GM12878 (cell line): ENCODE measurements at regions not wholly inside any gene's neighbourhood (a gene's known extent, or its start where the extent isn't known, plus 50 kb on each side); places are given as distances from the start of the nearest gene placed in this dataset.

Source experiments
- ATAC-seq: fragments of 200-7000 bp; cut with Tn5 transposase; 3 replicates; pipeline ENCODE4 v1.9.1; 2020; ENCODE audit warnings: mild to moderate bottlenecking, moderate library complexity
- BruUV-seq: library from RNA; stranded (reverse); fragments of 400-500 nt; replicated peaks from 2 replicates; lab custom pipeline; 2021; lab: Mats Ljungman, UMichigan
- CTCF ChIA-PET: fragments of 300-600 bp; sonication (Branson Sonifier 250); formaldehyde crosslinking; extraction: SDS; loops from one replicate; lab custom pipeline; 2021; ENCODE audit warnings: inconsistent platforms; lab: Yijun Ruan, JAX
- POLR2A ChIA-PET: fragments of 350-600 bp; formaldehyde crosslinking; extraction: SDS; loops from one replicate; lab custom pipeline; 2021; ENCODE audit warnings: inconsistent platforms; lab: Charles Lee
- RAD21 ChIA-PET: fragments of 300-600 bp; sonication (Branson Sonifier 250); formaldehyde crosslinking; loops from one replicate; lab custom pipeline; 2023; ENCODE audit warnings: antibody characterized with exemption; ENCODE audit not compliant: unreplicated experiment; lab: Charles Lee
- SMC1A ChIA-PET: fragments of 300-600 bp; sonication (Branson Sonifier 250); formaldehyde crosslinking; loops from one replicate; lab custom pipeline; 2023; ENCODE audit not compliant: unreplicated experiment, uncharacterized antibody; lab: Charles Lee
- DNase-seq: peaks from one replicate; pipeline ENCODE4 v3.0.0-alpha.2; 2011; ENCODE audit warnings: low read depth, low spot score
- FAIRE-seq: peaks from 3 replicates; lab custom pipeline; 2011; peaks lifted over from hg19 to GRCh38; lab: Jason Lieb, UNC
- H2AFZ ChIP-seq: 2 replicates; pipeline ENCODE4 v1.6.0; 2011; ENCODE audit warnings: low read depth, low read length, control low read depth; ENCODE audit not compliant: control insufficient read depth
- H3K27ac ChIP-seq: 2 replicates; pipeline ENCODE4 v1.5.1; 2011; ENCODE audit warnings: control low read depth; ENCODE audit not compliant: control insufficient read depth, insufficient read depth
- H3K27me3 ChIP-seq, 2 experiments: replicated peaks in 1 of 2; 2 replicates each; pipeline versions ENCODE4 v1.6.0 to v1.6.1; 2011; ENCODE audit warnings: low read length in 1 of 2; ENCODE audit not compliant: control insufficient read depth in 2 of 2, insufficient read depth in 2 of 2
- H3K36me3 ChIP-seq, 2 experiments: 2 replicates each; pipeline ENCODE4 v1.5.1; 2011; ENCODE audit warnings: low read length in 1 of 2; ENCODE audit not compliant: control insufficient read depth in 2 of 2, insufficient read depth in 2 of 2
- H3K4me1 ChIP-seq: 2 replicates; pipeline ENCODE4 v1.6.1; 2011; ENCODE audit warnings: mild to moderate bottlenecking, low read length, moderate library complexity, mixed read lengths; ENCODE audit not compliant: control insufficient read depth, insufficient read depth
- H3K4me2 ChIP-seq: 2 replicates; pipeline ENCODE4 v1.6.0; 2011; ENCODE audit warnings: control low read depth; ENCODE audit not compliant: control insufficient read depth, insufficient read depth
- H3K4me3 ChIP-seq: fragments of 200-600 bp; sonication (generic); 2 replicates; pipeline ENCODE4 v1.5.1; 2016
- H3K79me2 ChIP-seq: 2 replicates; pipeline ENCODE4 v1.6.0; 2011; ENCODE audit warnings: low read length; ENCODE audit not compliant: control insufficient read depth, insufficient read depth
- H3K9ac ChIP-seq: 2 replicates; pipeline ENCODE4 v1.8.0; 2011; ENCODE audit warnings: low read length, control low read depth, mixed read lengths; ENCODE audit not compliant: control insufficient read depth, insufficient read depth
- H3K9me3 ChIP-seq: replicated peaks from 3 replicates; pipeline ENCODE4 v1.5.1; 2011; ENCODE audit warnings: mild to moderate bottlenecking, low read length; ENCODE audit not compliant: control insufficient read depth, insufficient read depth
- H4K20me1 ChIP-seq: 2 replicates; pipeline ENCODE4 v1.6.0; 2011; ENCODE audit not compliant: control insufficient read depth, insufficient read depth
- ATF7 ChIP-seq: fragments of 450-650 bp; IDR thresholded peaks from 2 replicates; pipeline ENCODE4 v1.6.1; 2016; ENCODE audit warnings: low read depth, mild to moderate bottlenecking
- CBX3 ChIP-seq: fragments of 200-600 bp; sonication (generic); IDR thresholded peaks from 2 replicates; pipeline ENCODE4 v1.6.1; 2016; ENCODE audit warnings: low read depth, borderline replicate concordance
- CREM ChIP-seq: IDR thresholded peaks from 2 replicates; pipeline ENCODE4 v1.6.1; 2014; ENCODE audit warnings: antibody characterized with exemption, low read depth
- GABPA ChIP-seq: IDR thresholded peaks from 2 replicates; pipeline ENCODE4 v1.6.1; 2014; ENCODE audit warnings: antibody characterized with exemption, low read depth, mild to moderate bottlenecking, inconsistent platforms
- IRF4 ChIP-seq: IDR thresholded peaks from 2 replicates; pipeline ENCODE4 v1.6.1; 2011; ENCODE audit warnings: low read depth, low read length
- KLF5 ChIP-seq: fragments of 450-650 bp; IDR thresholded peaks from 2 replicates; pipeline ENCODE4 v1.6.1; 2014; ENCODE audit warnings: mild to moderate bottlenecking; ENCODE audit not compliant: partially characterized antibody
- NBN ChIP-seq: fragments of 450-650 bp; IDR thresholded peaks from 2 replicates; pipeline ENCODE4 v1.6.1; 2016
- NRF1 ChIP-seq: conservative IDR thresholded peaks from 2 replicates; pipeline ENCODE4 v1.6.1; 2011; ENCODE audit warnings: mild to moderate bottlenecking, low read depth, low read length, improper control_type of control experiment
- PAX8 ChIP-seq: fragments of 450-650 bp; IDR thresholded peaks from 2 replicates; pipeline ENCODE4 v1.6.1; 2017; ENCODE audit warnings: mild to moderate bottlenecking, moderate library complexity
- PML ChIP-seq: IDR thresholded peaks from 2 replicates; pipeline ENCODE4 v1.6.1; 2012; ENCODE audit warnings: low read length, inconsistent platforms
- POLR2A ChIP-seq: IDR thresholded peaks from 2 replicates; pipeline ENCODE4 v1.6.1; 2011; ENCODE audit warnings: low read depth, mild to moderate bottlenecking, low read length
- POLR2AphosphoS5 ChIP-seq: IDR thresholded peaks from 2 replicates; pipeline ENCODE4 v1.6.1; 2011; ENCODE audit warnings: mild to moderate bottlenecking, low read length, inconsistent platforms
- TCF12 ChIP-seq: IDR thresholded peaks from 2 replicates; pipeline ENCODE4 v1.6.1; 2011; ENCODE audit warnings: low read depth, mild to moderate bottlenecking, low read length
- WRNIP1 ChIP-seq: IDR thresholded peaks from 2 replicates; pipeline ENCODE4 v1.6.1; 2011; ENCODE audit warnings: low read depth, low read length, improper control_type of control experiment, borderline replicate concordance
- WGBS: methylation state at CpG from one replicate; pipeline ENCODE4 v1.1.6; 2016; ENCODE audit warnings: low lambda C conversion rate; ENCODE audit not compliant: insufficient replicate concordance, insufficient coverage; ENCODE audit errors: missing lambda C conversion rate; 5-methylcytosine and 5-hydroxymethylcytosine counted together
- in situ Hi-C: fragments of 300-500 bp; cut with MboI; formaldehyde crosslinking; loops from 9 replicates; pipeline ENCODE4 v1.14.3; 2018; ENCODE audit warnings: mixed read lengths
- intact Hi-C: fragments of 100-400 bp; cut with micrococcal nuclease; formaldehyde crosslinking; loops from one replicate; pipeline ENCODE4 v1.14.2; 2022; ENCODE audit not compliant: unreplicated experiment
- TF ChIP-seq, protein P1 (sequence below), 3 experiments: IDR thresholded peaks in 2 of 3; conservative IDR thresholded peaks in 1 of 3; 2 replicates each; pipeline ENCODE4 v1.5.1; 2011; ENCODE audit warnings: low read depth in 3 of 3, low read length in 3 of 3, mild to moderate bottlenecking in 3 of 3, control low read depth in 2 of 3, moderate library complexity in 2 of 3, inconsistent platforms in 1 of 3, mixed read lengths in 1 of 3; ENCODE audit not compliant: control insufficient read depth in 2 of 3, insufficient read depth in 1 of 3; ENCODE audit errors: extremely low read depth in 1 of 3
- TF ChIP-seq, protein P2 (sequence below): IDR thresholded peaks from 2 replicates; pipeline ENCODE4 v1.6.1; 2011; ENCODE audit warnings: borderline replicate concordance, low read depth, mild to moderate bottlenecking, moderate library complexity, mixed read lengths, low read length; ENCODE audit not compliant: insufficient read depth; ENCODE audit errors: extremely low read length
- TF ChIP-seq, protein P3 (sequence below): IDR thresholded peaks from 2 replicates; pipeline ENCODE4 v1.6.1; 2012; ENCODE audit warnings: low read length, inconsistent platforms
- TF ChIP-seq, protein P4 (sequence below): IDR thresholded peaks from 2 replicates; pipeline ENCODE4 v1.6.1; 2012; ENCODE audit warnings: low read depth, low read length, improper control_type of control experiment
- TF ChIP-seq, protein P5 (sequence below): IDR thresholded peaks from 2 replicates; pipeline ENCODE4 v1.6.1; 2011; ENCODE audit warnings: mild to moderate bottlenecking, low read depth, low read length, moderate library complexity; ENCODE audit not compliant: insufficient replicate concordance

DNA sequence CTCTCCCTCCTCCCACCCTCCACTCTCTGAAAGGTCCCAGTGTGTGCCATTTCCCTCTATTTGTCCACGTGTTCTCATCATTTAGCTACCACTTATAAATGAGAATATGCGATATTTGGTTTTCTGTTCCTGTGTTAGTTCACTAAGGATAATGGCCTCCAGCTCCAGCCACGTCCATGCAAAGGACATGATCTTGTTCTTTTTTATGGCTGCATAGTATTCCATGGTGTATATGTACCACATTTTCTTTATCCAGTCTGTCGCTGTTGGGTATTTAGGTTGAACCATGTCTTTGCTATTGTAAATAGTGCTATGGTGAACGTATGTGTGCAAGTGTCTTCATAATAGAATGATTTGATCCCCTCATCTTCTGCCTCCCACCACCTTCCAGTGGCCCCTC is 183.7 kb upstream of the AUTS2 start:
- in situ Hi-C loops (no loop called here), intact Hi-C loops (no loop called here)
- RAD21 ChIA-PET: no interaction called here
- H3K79me2 ChIP-seq: no peaks in the 10 kb centered on the region
- no peak overlapping the region for H3K27ac ChIP-seq
- no peak overlapping the region for H3K9ac ChIP-seq
- H4K20me1 ChIP-seq: no peaks in the 10 kb centered on the region
- no peaks in the 10 kb centered on the region for H3K36me3 ChIP-seq
- no peak for ATAC-seq
- no peaks in the 10 kb centered on the region for H3K27me3 ChIP-seq
- H3K9me3 ChIP-seq: peaks cover 11% of the 10 kb centered on the region; the same call in 2 of the 3 replicates
- SMC1A ChIA-PET: interaction anchor here (0.6 kb wide), 1 partner anchor 18 kb away, joined by 3 read pairs; no protein-coding TSS in a partner anchor
- WGBS: 33% methylated on average over 5 of the region's 5 CpGs
- CTCF ChIA-PET: interaction anchor here (1.3 kb wide), 1 partner anchor 11 kb away, joined by 3 read pairs; no protein-coding TSS in a partner anchor
- no peak overlapping the region for H3K4me2 ChIP-seq
- POLR2A ChIA-PET: interaction anchor here (0.6 kb wide), 1 partner anchor 16 kb away, joined by 3 read pairs; no protein-coding TSS in a partner anchor
- DNase-seq: no peak
- BruUV-seq: no TSS peak
- TF ChIP-seq, protein P1, sequence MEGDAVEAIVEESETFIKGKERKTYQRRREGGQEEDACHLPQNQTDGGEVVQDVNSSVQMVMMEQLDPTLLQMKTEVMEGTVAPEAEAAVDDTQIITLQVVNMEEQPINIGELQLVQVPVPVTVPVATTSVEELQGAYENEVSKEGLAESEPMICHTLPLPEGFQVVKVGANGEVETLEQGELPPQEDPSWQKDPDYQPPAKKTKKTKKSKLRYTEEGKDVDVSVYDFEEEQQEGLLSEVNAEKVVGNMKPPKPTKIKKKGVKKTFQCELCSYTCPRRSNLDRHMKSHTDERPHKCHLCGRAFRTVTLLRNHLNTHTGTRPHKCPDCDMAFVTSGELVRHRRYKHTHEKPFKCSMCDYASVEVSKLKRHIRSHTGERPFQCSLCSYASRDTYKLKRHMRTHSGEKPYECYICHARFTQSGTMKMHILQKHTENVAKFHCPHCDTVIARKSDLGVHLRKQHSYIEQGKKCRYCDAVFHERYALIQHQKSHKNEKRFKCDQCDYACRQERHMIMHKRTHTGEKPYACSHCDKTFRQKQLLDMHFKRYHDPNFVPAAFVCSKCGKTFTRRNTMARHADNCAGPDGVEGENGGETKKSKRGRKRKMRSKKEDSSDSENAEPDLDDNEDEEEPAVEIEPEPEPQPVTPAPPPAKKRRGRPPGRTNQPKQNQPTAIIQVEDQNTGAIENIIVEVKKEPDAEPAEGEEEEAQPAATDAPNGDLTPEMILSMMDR (IDR thresholded peaks at IDR 0.05 in 2 of 3, conservative IDR thresholded peaks at IDR 0.05 in 1 of 3; ENCODE audit: control insufficient read depth in 2 of 3, extremely low read depth in 1 of 3, insufficient read depth in 1 of 3, low read depth in 3 of 3, low read length in 3 of 3): no peak
- TF ChIP-seq PML (no peak), GABPA (no peak), TCF12 (no peak), WRNIP1 (no peak), NRF1 (no peak), NBN (no peak), IRF4 (no peak), CBX3 (no peak), POLR2A (no peak), POLR2AphosphoS5 (no peak), ATF7 (no peak), KLF5 (no peak), CREM (no peak), PAX8 (no peak)
- TF ChIP-seq, protein P2, sequence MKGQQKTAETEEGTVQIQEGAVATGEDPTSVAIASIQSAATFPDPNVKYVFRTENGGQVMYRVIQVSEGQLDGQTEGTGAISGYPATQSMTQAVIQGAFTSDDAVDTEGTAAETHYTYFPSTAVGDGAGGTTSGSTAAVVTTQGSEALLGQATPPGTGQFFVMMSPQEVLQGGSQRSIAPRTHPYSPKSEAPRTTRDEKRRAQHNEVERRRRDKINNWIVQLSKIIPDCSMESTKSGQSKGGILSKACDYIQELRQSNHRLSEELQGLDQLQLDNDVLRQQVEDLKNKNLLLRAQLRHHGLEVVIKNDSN: no peak
- TF ChIP-seq, protein P3, sequence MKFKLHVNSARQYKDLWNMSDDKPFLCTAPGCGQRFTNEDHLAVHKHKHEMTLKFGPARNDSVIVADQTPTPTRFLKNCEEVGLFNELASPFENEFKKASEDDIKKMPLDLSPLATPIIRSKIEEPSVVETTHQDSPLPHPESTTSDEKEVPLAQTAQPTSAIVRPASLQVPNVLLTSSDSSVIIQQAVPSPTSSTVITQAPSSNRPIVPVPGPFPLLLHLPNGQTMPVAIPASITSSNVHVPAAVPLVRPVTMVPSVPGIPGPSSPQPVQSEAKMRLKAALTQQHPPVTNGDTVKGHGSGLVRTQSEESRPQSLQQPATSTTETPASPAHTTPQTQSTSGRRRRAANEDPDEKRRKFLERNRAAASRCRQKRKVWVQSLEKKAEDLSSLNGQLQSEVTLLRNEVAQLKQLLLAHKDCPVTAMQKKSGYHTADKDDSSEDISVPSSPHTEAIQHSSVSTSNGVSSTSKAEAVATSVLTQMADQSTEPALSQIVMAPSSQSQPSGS: no peak
- TF ChIP-seq, protein P4, sequence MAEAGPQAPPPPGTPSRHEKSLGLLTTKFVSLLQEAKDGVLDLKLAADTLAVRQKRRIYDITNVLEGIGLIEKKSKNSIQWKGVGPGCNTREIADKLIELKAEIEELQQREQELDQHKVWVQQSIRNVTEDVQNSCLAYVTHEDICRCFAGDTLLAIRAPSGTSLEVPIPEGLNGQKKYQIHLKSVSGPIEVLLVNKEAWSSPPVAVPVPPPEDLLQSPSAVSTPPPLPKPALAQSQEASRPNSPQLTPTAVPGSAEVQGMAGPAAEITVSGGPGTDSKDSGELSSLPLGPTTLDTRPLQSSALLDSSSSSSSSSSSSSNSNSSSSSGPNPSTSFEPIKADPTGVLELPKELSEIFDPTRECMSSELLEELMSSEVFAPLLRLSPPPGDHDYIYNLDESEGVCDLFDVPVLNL: no peak
- TF ChIP-seq, protein P5, sequence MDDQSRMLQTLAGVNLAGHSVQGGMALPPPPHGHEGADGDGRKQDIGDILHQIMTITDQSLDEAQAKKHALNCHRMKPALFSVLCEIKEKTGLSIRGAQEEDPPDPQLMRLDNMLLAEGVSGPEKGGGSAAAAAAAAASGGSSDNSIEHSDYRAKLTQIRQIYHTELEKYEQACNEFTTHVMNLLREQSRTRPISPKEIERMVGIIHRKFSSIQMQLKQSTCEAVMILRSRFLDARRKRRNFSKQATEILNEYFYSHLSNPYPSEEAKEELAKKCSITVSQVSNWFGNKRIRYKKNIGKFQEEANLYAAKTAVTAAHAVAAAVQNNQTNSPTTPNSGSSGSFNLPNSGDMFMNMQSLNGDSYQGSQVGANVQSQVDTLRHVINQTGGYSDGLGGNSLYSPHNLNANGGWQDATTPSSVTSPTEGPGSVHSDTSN: no peak
- FAIRE-seq: no peak
- H3K4me1 ChIP-seq: no peaks in the 10 kb centered on the region
- H3K4me3 ChIP-seq: no peak overlapping the region
- no peak overlapping the region for H2AFZ ChIP-seq
